HCT116 (cell line): ENCODE measurements at regions not wholly inside any gene's neighbourhood (a gene's known extent, or its start where the extent isn't known, plus 50 kb on each side); places are given as distances from the start of the nearest gene placed in this dataset.

Experiments used
- ATAC-seq: fragments of 200-7000 bp; cut with Tn5 transposase; 2 replicates; pipeline ENCODE4 v1.9.1; 2020; ENCODE audit warnings: mild to moderate bottlenecking, moderate library complexity
- BruUV-seq: library from RNA; stranded (reverse); fragments of 400-500 nt; replicated peaks from 2 replicates; lab custom pipeline; 2021; lab: Mats Ljungman, UMichigan
- CTCF ChIA-PET: fragments of 300-600 bp; sonication (Branson Sonifier 250); formaldehyde crosslinking; loops from one replicate; lab custom pipeline; 2021; ENCODE audit warnings: antibody characterized with exemption; lab: Charles Lee
- POLR2A ChIA-PET: fragments of 300-600, 350-600 bp; sonication (Branson Sonifier 250); formaldehyde crosslinking; loops from one replicate; lab custom pipeline; 2021; ENCODE audit warnings: antibody characterized with exemption; lab: Charles Lee
- RAD21 ChIA-PET, 2 experiments: fragments of 300-600 bp; sonication (Branson Sonifier 250); formaldehyde crosslinking; loops; one replicate each; lab custom pipeline; 2023; ENCODE audit warnings: low total read pairs in 2 of 2; ENCODE audit not compliant: uncharacterized antibody in 2 of 2, unreplicated experiment in 2 of 2, low non-redundant PET in 1 of 2; lab: Charles Lee
- DNase-seq: peaks from one replicate; pipeline ENCODE4 v3.0.0-alpha.2; 2010; ENCODE audit warnings: low read depth, low spot score
- H2AFZ ChIP-seq: fragments of 200-600 bp; shearing (Covaris generic), sonication (generic); 2 replicates; pipeline ENCODE4 v1.6.1; 2017; ENCODE audit warnings: low read depth, mixed run types, mixed read lengths, antibody characterized with exemption, low read length; ENCODE audit not compliant: poor library complexity, severe bottlenecking
- H3K27ac ChIP-seq: 2 replicates; pipeline ENCODE4 v1.5.1; 2012; ENCODE audit warnings: low read depth, low read length
- H3K27me3 ChIP-seq: fragments of 200-600 bp; sonication (generic); 2 replicates; pipeline ENCODE4 v1.6.1; 2016; ENCODE audit warnings: mixed run types, low read length, mixed read lengths; ENCODE audit not compliant: insufficient read depth
- H3K36me3 ChIP-seq, 2 experiments: fragments of 200-500 bp in 1 of 2; fragments of 200-600 bp in 1 of 2; sonication (Bioruptor generic) in 1 of 2; sonication (generic) in 1 of 2; 2 replicates each; pipeline versions ENCODE4 v1.5.1 to v1.6.1; 2014 to 2016; ENCODE audit warnings: low read length in 2 of 2, inconsistent platforms in 1 of 2, mixed read lengths in 1 of 2, mixed run types in 1 of 2; ENCODE audit not compliant: insufficient read depth in 2 of 2, control insufficient read depth in 1 of 2
- H3K4me1 ChIP-seq, 2 experiments: fragments of 200-600 bp in 1 of 2; sonication (generic) in 1 of 2; 2 replicates each; pipeline versions ENCODE4 v1.5.1 to v1.6.1; 2012 to 2017; ENCODE audit warnings: low read length in 2 of 2, inconsistent platforms in 1 of 2, mild to moderate bottlenecking in 1 of 2, mixed read lengths in 1 of 2, mixed run types in 1 of 2, moderate library complexity in 1 of 2; ENCODE audit not compliant: insufficient read depth in 2 of 2, control insufficient read depth in 1 of 2
- H3K4me2 ChIP-seq: fragments of 200-600 bp; sonication (generic); 2 replicates; pipeline ENCODE4 v1.6.1; 2017; ENCODE audit warnings: mixed run types, low read length, mixed read lengths
- H3K4me3 ChIP-seq, 2 experiments: fragments of 200-600 bp in 1 of 2; sonication (generic) in 1 of 2; replicated peaks in 1 of 2; 2 replicates each; pipeline ENCODE4 v1.5.1; 2011 to 2016; ENCODE audit warnings: low read length in 2 of 2, control low read depth in 1 of 2, low read depth in 1 of 2, mild to moderate bottlenecking in 1 of 2, mixed read lengths in 1 of 2, mixed run types in 1 of 2
- H3K79me2 ChIP-seq: fragments of 200-600 bp; sonication (generic); 2 replicates; pipeline ENCODE4 v1.6.1; 2017; ENCODE audit warnings: mild to moderate bottlenecking, mixed run types, low read length, moderate library complexity, mixed read lengths; ENCODE audit not compliant: insufficient read depth
- H3K9ac ChIP-seq: fragments of 200-600 bp; sonication (generic); 2 replicates; pipeline ENCODE4 v1.6.1; 2016; ENCODE audit warnings: low read length, mixed read lengths
- H3K9me2 ChIP-seq: fragments of 200-600 bp; sonication (generic), shearing (Covaris generic); 2 replicates; pipeline ENCODE4 v1.6.1; 2017; ENCODE audit warnings: mixed run types, mild to moderate bottlenecking, moderate library complexity; ENCODE audit not compliant: insufficient read depth
- H3K9me3 ChIP-seq, 2 experiments: fragments of 200-500 bp in 1 of 2; fragments of 200-600 bp in 1 of 2; sonication (Bioruptor generic) in 1 of 2; sonication (generic) in 1 of 2; 2 replicates each; pipeline ENCODE4 v1.6.1; 2014 to 2017; ENCODE audit warnings: low read length in 2 of 2, mixed read lengths in 2 of 2, inconsistent platforms in 1 of 2, low read depth in 1 of 2, mild to moderate bottlenecking in 1 of 2, mixed run types in 1 of 2, moderate library complexity in 1 of 2; ENCODE audit not compliant: control insufficient read depth in 1 of 2, insufficient read depth in 1 of 2
- H4K20me1 ChIP-seq: fragments of 200-600 bp; sonication (generic), shearing (Covaris generic); 2 replicates; pipeline ENCODE4 v1.6.1; 2017; ENCODE audit warnings: mixed run types, mild to moderate bottlenecking, moderate library complexity; ENCODE audit not compliant: insufficient read depth
- CBX3 ChIP-seq: IDR thresholded peaks from 2 replicates; pipeline ENCODE4 v1.6.1; 2012; ENCODE audit warnings: low read depth
- CEBPB ChIP-seq: IDR thresholded peaks from 2 replicates; pipeline ENCODE4 v1.6.1; 2012; ENCODE audit warnings: low read depth
- FOSL1 ChIP-seq: IDR thresholded peaks from 2 replicates; pipeline ENCODE4 v1.6.1; 2012; ENCODE audit warnings: low read depth
- POLR2AphosphoS5 ChIP-seq: IDR thresholded peaks from 2 replicates; pipeline ENCODE4 v1.6.1; 2011; ENCODE audit warnings: mild to moderate bottlenecking, low read depth, low read length, moderate library complexity
- SP1 ChIP-seq: IDR thresholded peaks from 2 replicates; pipeline ENCODE4 v1.6.1; 2012; ENCODE audit warnings: low read depth
- SRF ChIP-seq: IDR thresholded peaks from 2 replicates; pipeline ENCODE4 v1.6.1; 2012; ENCODE audit warnings: low read depth
- ZNF274 ChIP-seq: fragments of 200-500 bp; sonication (Bioruptor generic); IDR thresholded peaks from 2 replicates; pipeline ENCODE4 v1.6.1; 2014; ENCODE audit warnings: mild to moderate bottlenecking, low read depth, low read length, inconsistent platforms
- intact Hi-C: fragments of 100-400 bp; cut with micrococcal nuclease; formaldehyde crosslinking; loops from 2 replicates; pipeline ENCODE4 v1.10.0; 2022

DNA sequence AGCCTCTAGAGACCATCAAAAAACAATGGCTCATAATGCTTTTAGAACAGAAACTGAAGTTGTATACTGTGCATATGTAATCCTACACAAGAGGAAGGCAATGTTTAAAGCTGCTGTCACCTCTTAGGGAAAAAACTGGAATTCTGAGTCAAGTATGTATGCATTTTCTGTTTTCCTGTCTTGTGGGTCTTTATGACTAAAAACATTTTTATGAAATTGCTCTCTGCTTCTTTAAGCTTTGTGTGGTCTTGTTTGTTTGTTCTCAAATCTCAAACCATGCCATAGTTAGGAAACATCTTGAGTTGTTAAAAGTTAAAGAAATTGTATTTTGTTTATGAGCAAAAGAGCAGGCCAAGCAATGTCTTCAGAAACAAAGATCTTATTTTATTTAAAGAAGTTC is 80.9 kb upstream of the SOX2 start:
- RAD21 ChIA-PET, result no interaction called here
- H3K36me3 ChIP-seq, result no peaks in the 10 kb centered on the region
- TF ChIP-seq FOSL1 (no peak), POLR2AphosphoS5 (no peak), CBX3 (no peak)
- TF ChIP-seq, all 23 proteins: peak for 0
- Histone ChIP-seq H3K9ac (no peak overlapping the region), H3K4me2 (no peak overlapping the region), H3K79me2 (no peaks in the 10 kb centered on the region), H3K4me3 (no peak overlapping the region), H3K27ac (no peak overlapping the region), H2AFZ (no peak overlapping the region), H3K4me1 (no peaks in the 10 kb centered on the region), H3K9me2 (no peaks in the 10 kb centered on the region), H3K27me3 (no peaks in the 10 kb centered on the region), H3K9me3 (no peaks in the 10 kb centered on the region), H4K20me1 (no peaks in the 10 kb centered on the region)
- intact Hi-C loops, result no loop called here
- CTCF ChIA-PET, result interaction anchor here (2.1 kb wide), 1 partner anchor 70 kb away, joined by 6 read pairs; no protein-coding TSS in a partner anchor
- no TSS peak for BruUV-seq
- DNase-seq (no peak), ATAC-seq (no peak)
- POLR2A ChIA-PET, result no interaction called here

DNA sequence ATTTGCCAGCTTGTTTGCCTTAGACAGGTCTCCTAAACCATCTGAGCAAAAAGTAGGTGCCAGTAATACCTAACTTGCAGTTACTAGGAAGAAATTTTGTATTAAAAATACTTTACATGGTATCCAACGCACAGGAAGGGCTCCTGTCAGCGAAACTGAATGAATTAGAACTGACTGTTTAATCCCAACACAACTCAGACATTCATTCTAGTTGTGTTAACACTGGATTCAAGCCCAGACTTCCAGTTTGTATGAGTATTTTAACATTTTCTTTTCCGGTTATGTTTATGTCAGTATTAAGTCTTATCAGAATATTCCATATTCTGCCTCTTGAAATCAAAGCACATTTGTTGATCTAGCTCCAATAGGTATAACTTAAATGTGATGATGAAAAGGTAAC is 82.0 kb upstream of the SOX2 start:
- RAD21 ChIA-PET, result no interaction called here
- POLR2A ChIA-PET, result no interaction called here
- TF ChIP-seq ZNF274 (no peak), SP1 (no peak), SRF (no peak), CEBPB (no peak)
- peaks cover 0 to under 1% of the 10 kb centered on the region in 2 experiments; a peak in 1 of 4 replicates for H3K4me1 ChIP-seq
- no peaks in the 10 kb centered on the region for H3K79me2 ChIP-seq
- intact Hi-C loops, result no loop called here
- no TSS peak for BruUV-seq
- ATAC-seq (no peak), DNase-seq (no peak)
- no peak overlapping the region for H3K4me2 ChIP-seq
- no peaks in the 10 kb centered on the region for H3K27me3 ChIP-seq
- H3K27ac ChIP-seq, result no peak overlapping the region
- H3K9ac ChIP-seq, result no peak overlapping the region
- no peak overlapping the region for H3K4me3 ChIP-seq
- H2AFZ ChIP-seq, result no peak overlapping the region
- H3K36me3 ChIP-seq, result no peaks in the 10 kb centered on the region
- H3K9me2 ChIP-seq, result no peaks in the 10 kb centered on the region
- CTCF ChIA-PET, result interaction anchor here (2.1 kb wide), 1 partner anchor 71 kb away, joined by 6 read pairs; no protein-coding TSS in a partner anchor
- H4K20me1 ChIP-seq, result no peaks in the 10 kb centered on the region
- no peaks in the 10 kb centered on the region for H3K9me3 ChIP-seq
